Mammary epithelial cell (primary cell): ENCODE measurements at regions not wholly inside any gene's neighbourhood (a gene's known extent, or its start where the extent isn't known, plus 50 kb on each side); places are given as distances from the start of the nearest gene placed in this dataset.

ENCODE experiments used
- EZH2 ChIP-seq: IDR thresholded peaks from 2 replicates; pipeline ENCODE4 v1.6.1; 2012; ENCODE audit warnings: low read length, inconsistent platforms, borderline replicate concordance
- TF ChIP-seq, protein P1 (sequence below), 2 donors: IDR thresholded peaks in 1 of 2; conservative IDR thresholded peaks in 1 of 2; 2 replicates each; pipeline ENCODE4 v1.5.1; 2011 to 2012; ENCODE audit warnings: inconsistent platforms in 2 of 2, low read length in 2 of 2, mild to moderate bottlenecking in 2 of 2, control low read depth in 1 of 2, low read depth in 1 of 2; ENCODE audit not compliant: insufficient read depth in 1 of 2; ENCODE audit errors: extremely low read depth in 1 of 2

DNA sequence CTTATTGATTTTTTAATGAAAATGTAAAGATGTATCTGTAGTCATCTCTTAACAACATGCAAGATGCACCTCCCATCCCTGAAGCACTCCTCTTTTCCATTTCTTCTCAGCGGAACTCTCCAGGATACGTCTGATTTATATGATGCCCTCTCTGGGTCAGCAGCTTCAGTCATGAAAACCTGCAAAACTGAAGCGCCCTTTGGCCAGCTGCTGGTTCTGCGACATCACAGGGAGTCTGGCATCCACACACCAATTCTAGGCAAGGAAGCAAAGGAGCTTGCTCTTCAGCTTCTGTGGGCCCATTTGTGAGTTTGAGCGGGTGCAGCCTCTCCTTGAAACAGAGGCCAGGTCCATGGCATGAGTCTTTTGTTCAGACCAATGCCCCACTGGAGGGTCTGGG, 1253.3 kb downstream of the TBC1D22A start:
- TF ChIP-seq, protein P1, sequence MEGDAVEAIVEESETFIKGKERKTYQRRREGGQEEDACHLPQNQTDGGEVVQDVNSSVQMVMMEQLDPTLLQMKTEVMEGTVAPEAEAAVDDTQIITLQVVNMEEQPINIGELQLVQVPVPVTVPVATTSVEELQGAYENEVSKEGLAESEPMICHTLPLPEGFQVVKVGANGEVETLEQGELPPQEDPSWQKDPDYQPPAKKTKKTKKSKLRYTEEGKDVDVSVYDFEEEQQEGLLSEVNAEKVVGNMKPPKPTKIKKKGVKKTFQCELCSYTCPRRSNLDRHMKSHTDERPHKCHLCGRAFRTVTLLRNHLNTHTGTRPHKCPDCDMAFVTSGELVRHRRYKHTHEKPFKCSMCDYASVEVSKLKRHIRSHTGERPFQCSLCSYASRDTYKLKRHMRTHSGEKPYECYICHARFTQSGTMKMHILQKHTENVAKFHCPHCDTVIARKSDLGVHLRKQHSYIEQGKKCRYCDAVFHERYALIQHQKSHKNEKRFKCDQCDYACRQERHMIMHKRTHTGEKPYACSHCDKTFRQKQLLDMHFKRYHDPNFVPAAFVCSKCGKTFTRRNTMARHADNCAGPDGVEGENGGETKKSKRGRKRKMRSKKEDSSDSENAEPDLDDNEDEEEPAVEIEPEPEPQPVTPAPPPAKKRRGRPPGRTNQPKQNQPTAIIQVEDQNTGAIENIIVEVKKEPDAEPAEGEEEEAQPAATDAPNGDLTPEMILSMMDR (conservative IDR thresholded peaks at IDR 0.05 in 1 of 2, IDR thresholded peaks at IDR 0.05 in 1 of 2; ENCODE audit: extremely low read depth in 1 of 2, insufficient read depth in 1 of 2, low read depth in 1 of 2, low read length in 2 of 2) = no peak
- TF ChIP-seq EZH2 = no peak
